Stomach smooth muscle (tissue), 2 donors: ENCODE measurements at regions not wholly inside any gene's neighbourhood (a gene's known extent, or its start where the extent isn't known, plus 50 kb on each side); places are given as distances from the start of the nearest gene placed in this dataset.

ENCODE experiments used
- H3K27ac ChIP-seq: one replicate; pipeline ENCODE4 v1.7.0; 2013; ENCODE audit warnings: mild to moderate bottlenecking, low read length, inconsistent platforms
- H3K27me3 ChIP-seq, 2 donors: one replicate each; pipeline ENCODE4 v1.7.0; 2013; ENCODE audit warnings: low read length in 2 of 2; ENCODE audit not compliant: insufficient read depth in 2 of 2, control insufficient read depth in 1 of 2
- H3K36me3 ChIP-seq, 2 donors: one replicate each; pipeline ENCODE4 v1.7.0; 2013; ENCODE audit warnings: low read length in 2 of 2; ENCODE audit not compliant: control insufficient read depth in 2 of 2, insufficient read depth in 2 of 2
- H3K4me1 ChIP-seq: one replicate; pipeline ENCODE4 v1.7.0; 2013; ENCODE audit warnings: low read length; ENCODE audit not compliant: control insufficient read depth, insufficient read depth
- H3K4me3 ChIP-seq, 2 donors: one replicate each; pipeline ENCODE4 v1.7.0; 2013; ENCODE audit warnings: low read length in 2 of 2
- H3K9ac ChIP-seq, 2 donors: one replicate each; pipeline ENCODE4 v1.7.0; 2013; ENCODE audit warnings: low read length in 2 of 2, mild to moderate bottlenecking in 1 of 2
- H3K9me3 ChIP-seq, 2 donors: one replicate each; pipeline ENCODE4 v1.7.0; 2013; ENCODE audit warnings: low read length in 2 of 2; ENCODE audit not compliant: control insufficient read depth in 2 of 2
- donor health status: healthy.
- donor health status: Pancreatic carcinoma.

DNA sequence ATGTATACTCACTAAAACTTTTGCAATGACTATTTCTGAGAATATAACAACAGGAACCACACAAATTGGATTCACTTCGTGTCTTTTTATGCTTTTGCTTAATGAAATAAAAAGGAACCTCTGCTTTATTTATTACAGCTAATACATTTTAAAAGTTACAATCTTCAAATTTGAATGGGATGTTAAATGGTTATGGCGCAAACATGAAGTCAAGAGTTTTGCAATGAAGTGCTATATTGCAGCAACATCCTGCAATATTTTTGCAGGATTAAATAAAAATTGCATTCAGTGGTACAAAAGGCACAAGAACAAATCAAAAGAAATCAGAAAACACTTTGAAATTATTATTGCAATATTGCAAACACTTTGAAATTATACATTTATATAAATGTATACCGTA, 1519.0 kb upstream of the MIR17HG start:
- no peaks in the 10 kb centered on the region for H3K4me1 ChIP-seq
- no peaks in the 10 kb centered on the region for H3K9me3 ChIP-seq
- H3K27ac ChIP-seq, result no peak overlapping the region
- no peaks in the 10 kb centered on the region for H3K27me3 ChIP-seq
- no peaks in the 10 kb centered on the region for H3K36me3 ChIP-seq
- H3K4me3 ChIP-seq, result no peak overlapping the region
- no peak overlapping the region for H3K9ac ChIP-seq

DNA sequence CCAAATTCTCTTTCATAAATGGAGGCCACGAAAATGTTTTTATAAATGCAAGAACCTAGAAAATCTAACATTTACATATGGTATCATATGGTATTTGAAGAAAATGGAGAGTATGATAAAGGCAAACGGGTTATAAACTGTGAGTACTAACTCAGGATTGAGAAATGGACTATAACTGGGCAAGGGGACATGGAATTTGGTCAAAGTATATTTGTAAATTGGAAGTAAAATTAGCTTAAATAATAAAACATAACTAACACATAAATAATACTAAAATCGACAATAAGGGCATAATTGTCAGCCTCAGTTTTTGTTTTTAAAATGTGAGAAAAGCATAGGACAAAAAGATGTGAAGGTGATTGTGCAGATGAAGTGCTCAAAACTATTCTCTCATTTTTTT, 1516.3 kb upstream of the MIR17HG start:
- Histone ChIP-seq H3K27me3 (no peaks in the 10 kb centered on the region), H3K9me3 (no peaks in the 10 kb centered on the region), H3K27ac (no peak overlapping the region), H3K4me1 (no peaks in the 10 kb centered on the region), H3K4me3 (no peak overlapping the region), H3K9ac (no peak overlapping the region), H3K36me3 (no peaks in the 10 kb centered on the region)

DNA sequence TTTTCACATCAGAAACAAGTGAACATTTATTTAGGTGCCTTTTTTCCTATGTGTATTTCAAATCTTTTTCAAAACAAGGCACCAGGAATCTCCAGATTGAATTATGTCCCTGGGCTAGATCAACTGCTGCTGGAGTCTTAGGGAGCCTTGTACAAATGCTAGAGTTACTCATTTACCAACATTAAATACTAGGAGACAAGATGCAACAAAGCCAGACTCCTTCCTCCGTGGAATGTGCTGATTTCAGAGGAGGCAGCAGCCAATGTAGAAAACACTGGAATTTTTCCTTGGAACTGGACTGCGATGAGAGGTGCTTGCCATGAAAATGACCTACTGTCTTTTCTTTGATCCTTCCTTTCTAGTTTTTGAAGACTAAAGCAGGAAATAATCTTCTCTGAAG, 1514.7 kb upstream of the MIR17HG start:
- H3K4me3 ChIP-seq, result no peak overlapping the region
- H3K36me3 ChIP-seq, result no peaks in the 10 kb centered on the region

DNA sequence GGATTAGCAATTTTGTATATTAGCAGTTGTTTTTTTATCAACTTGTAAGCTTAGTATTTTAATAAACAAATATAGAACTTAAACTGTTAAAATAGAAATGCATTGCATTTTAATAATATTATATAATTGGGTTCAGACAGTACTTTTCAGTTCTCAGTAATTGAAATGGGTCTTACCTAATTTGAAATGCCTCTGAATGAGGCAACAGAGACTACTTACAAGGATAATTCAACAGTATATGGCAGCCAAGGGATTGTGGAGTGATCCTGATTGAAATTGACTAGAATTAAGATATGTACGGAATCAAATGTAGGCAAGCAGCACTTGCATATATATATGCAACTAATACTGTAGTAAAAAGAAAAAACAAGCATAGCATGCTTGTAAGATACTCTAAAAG, 1503.9 kb upstream of the MIR17HG start:
- H3K36me3 ChIP-seq, result no peaks in the 10 kb centered on the region
- no peaks in the 10 kb centered on the region for H3K4me1 ChIP-seq
- no peak overlapping the region for H3K4me3 ChIP-seq
- no peaks in the 10 kb centered on the region for H3K27me3 ChIP-seq
- H3K9me3 ChIP-seq, result no peaks in the 10 kb centered on the region
- H3K9ac ChIP-seq, result no peak overlapping the region
- no peak overlapping the region for H3K27ac ChIP-seq

More for the DNA sequence above, 1514.7 kb upstream of the MIR17HG start:
- H3K27me3 ChIP-seq, result no peaks in the 10 kb centered on the region
- no peaks in the 10 kb centered on the region for H3K9me3 ChIP-seq
- H3K9ac ChIP-seq, result no peak overlapping the region
- H3K4me1 ChIP-seq, result no peaks in the 10 kb centered on the region
- no peak overlapping the region for H3K27ac ChIP-seq

DNA sequence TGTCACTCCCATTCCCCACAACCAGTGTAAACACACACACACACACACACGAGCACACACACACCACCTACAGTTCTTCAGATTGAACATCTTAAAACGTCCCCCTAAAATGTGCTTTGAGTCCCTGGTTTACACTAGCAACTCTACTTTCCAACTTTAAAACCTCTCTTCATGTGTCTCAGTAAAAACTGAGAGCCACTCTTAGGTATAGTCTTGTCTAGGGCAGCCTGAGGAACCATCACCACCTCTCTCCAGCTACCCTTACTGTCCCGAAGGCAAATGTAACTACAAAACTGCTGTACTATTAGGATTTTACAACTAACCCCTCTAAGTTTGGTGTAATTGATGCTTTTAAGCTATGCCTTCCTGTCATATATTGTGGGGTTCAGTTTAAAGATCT, 1501.6 kb upstream of the MIR17HG start:
- no peaks in the 10 kb centered on the region for H3K9me3 ChIP-seq
- H3K27me3 ChIP-seq, result no peaks in the 10 kb centered on the region
- no peak overlapping the region for H3K9ac ChIP-seq
- no peaks in the 10 kb centered on the region for H3K4me1 ChIP-seq
- H3K36me3 ChIP-seq, result no peaks in the 10 kb centered on the region
- no peak overlapping the region for H3K27ac ChIP-seq
- H3K4me3 ChIP-seq, result no peak overlapping the region

DNA sequence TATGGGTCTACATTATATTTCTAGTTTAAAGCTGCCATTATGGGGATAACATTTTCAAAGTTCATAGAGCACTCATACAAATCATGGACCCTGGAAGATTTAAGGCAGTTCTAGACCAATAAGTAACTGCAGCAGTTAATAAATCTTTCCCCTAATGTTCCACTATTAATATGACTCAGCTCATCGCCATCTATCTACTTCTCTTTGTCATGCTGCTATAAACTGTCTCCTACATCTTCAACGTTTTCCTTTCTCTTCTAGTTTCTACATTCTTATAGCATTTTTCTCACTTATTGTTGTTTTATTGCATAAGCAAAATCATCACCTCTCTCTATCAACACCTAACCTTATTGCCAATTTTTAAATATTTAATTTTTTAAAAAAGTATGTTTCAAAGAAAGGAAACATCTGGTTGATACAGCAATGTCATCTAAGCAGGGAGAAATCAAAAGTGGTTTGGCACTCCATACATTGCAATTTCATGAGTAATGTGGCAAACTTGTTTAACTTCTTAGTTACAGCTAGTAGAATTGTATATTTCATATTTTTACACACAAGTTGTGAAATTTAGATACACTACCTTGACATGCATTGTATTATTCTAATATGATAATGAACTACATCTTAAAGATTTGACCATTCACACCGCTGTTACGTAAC, 1500.4 kb upstream of the MIR17HG start:
- H3K4me1 ChIP-seq, result no peaks in the 10 kb centered on the region
- H3K9ac ChIP-seq, result no peak overlapping the region
- H3K36me3 ChIP-seq, result no peaks in the 10 kb centered on the region
- no peaks in the 10 kb centered on the region for H3K9me3 ChIP-seq
- H3K27ac ChIP-seq, result no peak overlapping the region
- no peak overlapping the region for H3K4me3 ChIP-seq
- no peaks in the 10 kb centered on the region for H3K27me3 ChIP-seq

DNA sequence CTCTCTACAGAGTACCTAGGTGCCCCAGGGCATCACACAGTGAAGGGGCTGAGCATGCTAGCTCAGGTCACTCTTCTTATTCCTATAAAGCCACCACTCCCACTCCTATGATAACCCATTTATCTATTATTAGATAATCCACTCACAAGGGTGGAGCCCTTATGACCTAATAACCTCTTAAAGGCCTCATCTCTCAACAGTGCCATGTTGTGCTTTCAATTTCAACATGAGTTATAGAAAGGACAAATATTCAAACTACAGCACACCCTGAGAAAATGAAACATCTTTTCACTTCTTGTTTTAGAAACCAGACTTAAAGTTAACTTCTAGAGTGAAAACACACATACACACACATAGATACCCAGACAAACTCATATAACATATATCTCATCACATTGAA, 1494.9 kb upstream of the MIR17HG start:
- Histone ChIP-seq H3K4me3 (no peak overlapping the region), H3K27ac (no peak overlapping the region), H3K27me3 (no peaks in the 10 kb centered on the region), H3K9me3 (no peaks in the 10 kb centered on the region), H3K36me3 (no peaks in the 10 kb centered on the region), H3K4me1 (no peaks in the 10 kb centered on the region), H3K9ac (no peak overlapping the region)

DNA sequence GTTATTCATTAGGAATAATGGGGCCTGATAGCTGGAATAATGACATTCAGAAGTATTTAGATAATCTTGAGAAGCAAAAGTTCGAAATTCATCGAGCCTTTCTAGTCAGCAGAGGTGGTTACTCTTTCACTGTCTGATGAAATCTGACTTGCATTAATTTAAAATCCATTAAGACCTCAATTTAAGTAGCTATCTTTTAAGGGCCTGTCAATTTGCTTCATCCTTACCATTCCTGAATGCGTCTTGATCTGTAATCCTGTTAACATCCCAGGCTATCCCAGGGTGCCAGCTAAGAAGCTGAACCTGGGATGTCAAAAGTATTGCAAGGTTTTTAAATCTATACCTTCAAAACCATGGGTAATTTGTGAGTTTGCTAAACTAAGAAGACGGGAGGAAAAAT, 1491.0 kb upstream of the MIR17HG start:
- no peak overlapping the region for H3K4me3 ChIP-seq
- H3K27ac ChIP-seq, result no peak overlapping the region
- H3K27me3 ChIP-seq, result no peaks in the 10 kb centered on the region
- no peaks in the 10 kb centered on the region for H3K36me3 ChIP-seq
- H3K9ac ChIP-seq, result no peak overlapping the region
- H3K4me1 ChIP-seq, result no peaks in the 10 kb centered on the region
- no peaks in the 10 kb centered on the region for H3K9me3 ChIP-seq

DNA sequence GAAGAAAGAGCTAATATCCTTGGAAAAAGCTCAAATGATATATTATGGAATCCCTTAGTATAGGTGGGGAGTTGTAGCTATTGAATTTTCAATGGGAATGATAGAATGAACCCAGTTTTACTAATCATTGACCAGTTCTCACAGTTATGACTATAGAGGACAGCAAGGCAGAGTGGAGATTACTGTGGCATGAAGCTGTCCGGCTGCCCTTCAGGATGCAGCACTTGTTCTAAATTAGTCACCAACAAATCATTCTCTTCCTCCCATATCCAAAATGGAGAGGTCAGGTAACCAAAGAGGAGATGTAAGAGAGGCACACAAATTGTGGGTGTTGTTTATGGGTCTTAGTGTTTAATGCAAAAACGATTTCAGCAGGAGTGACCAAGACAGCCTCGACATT, 1490.0 kb upstream of the MIR17HG start:
- Histone ChIP-seq H3K9me3 (no peaks in the 10 kb centered on the region), H3K9ac (no peak overlapping the region), H3K36me3 (no peaks in the 10 kb centered on the region), H3K4me3 (no peak overlapping the region), H3K4me1 (no peaks in the 10 kb centered on the region), H3K27me3 (no peaks in the 10 kb centered on the region), H3K27ac (no peak overlapping the region)

DNA sequence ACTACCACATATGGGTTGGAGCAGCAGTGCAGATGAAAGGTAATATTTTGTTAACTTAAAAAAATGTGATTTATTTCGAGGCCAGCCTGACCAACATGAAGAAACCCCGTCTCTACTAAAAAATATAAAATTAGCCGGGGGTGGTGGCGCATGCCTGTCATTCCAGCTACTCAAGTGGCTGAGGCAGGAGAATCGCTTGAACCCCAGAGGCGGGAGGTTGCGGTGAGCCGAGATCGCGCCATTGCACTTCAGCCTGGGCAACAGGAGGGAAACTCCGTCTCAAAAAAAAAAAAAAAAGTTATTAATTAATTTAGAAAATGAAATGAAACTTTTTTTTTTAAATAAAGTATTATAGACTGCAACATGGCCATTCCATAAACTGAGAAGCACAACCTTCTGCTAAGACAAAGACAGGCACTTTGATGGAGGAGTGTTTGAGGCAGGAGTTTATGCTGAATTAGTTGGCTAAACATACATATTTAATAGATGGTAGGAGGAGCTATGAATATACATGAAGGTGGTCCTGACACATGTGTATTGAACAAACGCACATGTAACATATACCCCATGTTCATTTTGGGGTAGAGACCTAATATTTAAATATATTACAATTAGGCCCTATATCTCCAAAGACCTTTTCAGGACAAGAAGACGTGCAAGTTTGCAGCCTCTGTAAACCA, 1485.3 kb upstream of the MIR17HG start:
- no peaks in the 10 kb centered on the region for H3K27me3 ChIP-seq
- no peak overlapping the region for H3K4me3 ChIP-seq
- H3K9me3 ChIP-seq, result no peaks in the 10 kb centered on the region
- H3K4me1 ChIP-seq, result no peaks in the 10 kb centered on the region
- H3K36me3 ChIP-seq, result no peaks in the 10 kb centered on the region
- no peak overlapping the region for H3K9ac ChIP-seq
- H3K27ac ChIP-seq, result no peak overlapping the region

DNA sequence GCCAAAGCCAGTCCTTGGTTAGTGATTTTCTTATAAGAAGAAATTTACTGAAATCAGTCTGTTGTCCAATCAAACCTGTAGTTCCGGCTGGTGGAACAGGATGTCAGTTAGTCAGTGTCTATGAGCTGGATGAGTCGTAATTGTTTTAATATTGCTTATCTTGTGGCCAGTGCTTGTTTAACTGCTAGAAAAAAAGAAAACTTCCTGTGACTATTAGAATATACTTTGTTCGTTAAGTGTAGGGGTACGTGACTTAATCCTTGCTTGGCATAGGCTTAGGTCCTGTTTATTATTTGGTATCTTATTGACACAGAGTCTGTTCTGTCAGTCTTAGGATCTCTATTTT, 1484.8 kb upstream of the MIR17HG start:
- Histone ChIP-seq H3K27me3 (no peaks in the 10 kb centered on the region), H3K4me1 (no peaks in the 10 kb centered on the region), H3K4me3 (no peak overlapping the region), H3K9me3 (no peaks in the 10 kb centered on the region), H3K36me3 (no peaks in the 10 kb centered on the region), H3K9ac (no peak overlapping the region), H3K27ac (no peak overlapping the region)
